ENCODE measurements at regions not wholly inside any gene's neighbourhood (a gene's known extent, or its start where the extent isn't known, plus 50 kb on each side); places are given as distances from the start of the nearest gene placed in this dataset.

- no peak for DNase-seq
- no peak for ATAC-seq
- Histone ChIP-seq H3K27me3 (no peaks in the 10 kb centered on the region), H3K36me3 (no peaks in the 10 kb centered on the region), H3K9me3 (no peaks in the 10 kb centered on the region), H3K27ac (no peak overlapping the region), H3K4me3 (no peak overlapping the region), H3K4me1 (no peaks in the 10 kb centered on the region)
- no peak for TF ChIP-seq CTCF (IDR thresholded peaks at IDR 0.05)
- intact Hi-C loops (cut with DNase I) = no loop called here
These were observed 636.7 kb upstream of the SYT4 start for GRCh38 chr18:43914018-43914417.

- no peak overlapping the region for H3K4me3 ChIP-seq
- H3K4me1 ChIP-seq = no peaks in the 10 kb centered on the region
- no peaks in the 10 kb centered on the region for H3K27me3 ChIP-seq
- no peaks in the 10 kb centered on the region for H3K9me3 ChIP-seq
- H3K36me3 ChIP-seq = no peaks in the 10 kb centered on the region
- no peak overlapping the region for H3K27ac ChIP-seq
- DNase-seq (no peak), ATAC-seq (no peak)
- TF ChIP-seq CTCF (IDR thresholded peaks at IDR 0.05) = no peak
- intact Hi-C loops (cut with DNase I) = no loop called here
These were observed 639.7 kb upstream of the SYT4 start for GRCh38 chr18:43916984-43917383.

GRCh38 chr18:43917520-43917919 is 640.2 kb upstream of the SYT4 start:
- intact Hi-C loops (cut with DNase I) = no loop called here
- no peak for TF ChIP-seq CTCF (IDR thresholded peaks at IDR 0.05)
- H3K4me1 ChIP-seq = no peaks in the 10 kb centered on the region
- no peak overlapping the region for H3K27ac ChIP-seq
- ATAC-seq (no peak), DNase-seq (no peak)
- H3K27me3 ChIP-seq = no peaks in the 10 kb centered on the region
- H3K36me3 ChIP-seq = no peaks in the 10 kb centered on the region
- H3K4me3 ChIP-seq = no peak overlapping the region
- H3K9me3 ChIP-seq = no peaks in the 10 kb centered on the region

GRCh38 chr18:43919551-43919950 is 642.3 kb upstream of the SYT4 start:
- Histone ChIP-seq H3K4me3 (no peak overlapping the region), H3K36me3 (no peaks in the 10 kb centered on the region), H3K4me1 (no peaks in the 10 kb centered on the region), H3K9me3 (no peaks in the 10 kb centered on the region), H3K27me3 (no peaks in the 10 kb centered on the region), H3K27ac (no peak overlapping the region)
- ATAC-seq (no peak), DNase-seq (no peak)
- TF ChIP-seq CTCF (IDR thresholded peaks at IDR 0.05) = no peak
- intact Hi-C loops (cut with DNase I) = no loop called here

- H3K36me3 ChIP-seq = no peaks in the 10 kb centered on the region
- no peak overlapping the region for H3K4me3 ChIP-seq
- H3K27ac ChIP-seq = no peak overlapping the region
- no peaks in the 10 kb centered on the region for H3K9me3 ChIP-seq
- no peaks in the 10 kb centered on the region for H3K27me3 ChIP-seq
- intact Hi-C loops (cut with DNase I) = no loop called here
- no peak for DNase-seq
- no peaks in the 10 kb centered on the region for H3K4me1 ChIP-seq
- ATAC-seq = no peak
- no peak for TF ChIP-seq CTCF (IDR thresholded peaks at IDR 0.05)
These were observed 654.1 kb upstream of the SYT4 start for GRCh38 chr18:43931439-43931838.

GRCh38 chr18:43932140-43932539 is 654.9 kb upstream of the SYT4 start:
- ATAC-seq = no peak
- no peaks in the 10 kb centered on the region for H3K9me3 ChIP-seq
- no peaks in the 10 kb centered on the region for H3K36me3 ChIP-seq
- no peak overlapping the region for H3K4me3 ChIP-seq
- no peaks in the 10 kb centered on the region for H3K27me3 ChIP-seq
- no peak for TF ChIP-seq CTCF (IDR thresholded peaks at IDR 0.05)
- DNase-seq = no peak
- intact Hi-C loops (cut with DNase I) = no loop called here
- no peak overlapping the region for H3K27ac ChIP-seq
- no peaks in the 10 kb centered on the region for H3K4me1 ChIP-seq

All from upper lobe of right lung (tissue), 1 donor.